IMR-90 (cell line): ENCODE measurements at regions not wholly inside any gene's neighbourhood (a gene's known extent, or its start where the extent isn't known, plus 50 kb on each side); places are given as distances from the start of the nearest gene placed in this dataset.

Experiments
- ATAC-seq: fragments of 200-7000 bp; cut with Tn5 transposase; 2 replicates; pipeline ENCODE4 v1.9.1; 2020; ENCODE audit warnings: low read depth, mild to moderate bottlenecking, moderate library complexity
- BruUV-seq: library from RNA; stranded (reverse); fragments of 400-500 nt; replicated peaks from 2 replicates; lab custom pipeline; 2021; lab: Mats Ljungman, UMichigan
- CTCF ChIA-PET: fragments of 300-600 bp; formaldehyde crosslinking; extraction: SDS; loops from one replicate; lab custom pipeline; 2021; ENCODE audit warnings: antibody characterized with exemption; lab: Yijun Ruan, JAX
- POLR2A ChIA-PET: fragments of 300-600 bp; sonication (Branson Sonifier 250); formaldehyde crosslinking; loops from one replicate; lab custom pipeline; 2022; ENCODE audit warnings: antibody characterized with exemption; ENCODE audit not compliant: unreplicated experiment; lab: Charles Lee
- DNase-seq: peaks from one replicate; pipeline ENCODE4 v3.0.0; 2013
- H2AFZ ChIP-seq: replicated peaks from 2 replicates; pipeline ENCODE3; 2013; ENCODE audit warnings: low read length, mild to moderate bottlenecking; ENCODE audit not compliant: poor library complexity
- H2AK5ac ChIP-seq: 2 replicates; pipeline ENCODE4 v1.6.1; 2013; ENCODE audit warnings: low read depth, low read length, inconsistent platforms
- H2AK9ac ChIP-seq: replicated peaks from 2 replicates; pipeline ENCODE3; 2013; ENCODE audit warnings: mild to moderate bottlenecking, low read depth, low read length, moderate library complexity; ENCODE audit not compliant: poor library complexity
- H2BK120ac ChIP-seq: 2 replicates; pipeline ENCODE4 v1.6.1; 2013; ENCODE audit warnings: low read depth, low read length, inconsistent platforms
- H2BK15ac ChIP-seq: 3 replicates; pipeline ENCODE4 v1.6.1; 2013; ENCODE audit warnings: low read depth, low read length, inconsistent platforms
- H2BK20ac ChIP-seq: 2 replicates; pipeline ENCODE4 v1.6.1; 2013; ENCODE audit warnings: low read depth, mild to moderate bottlenecking, inconsistent platforms, low read length, moderate library complexity
- H2BK5ac ChIP-seq: 2 replicates; pipeline ENCODE4 v1.6.1; 2013; ENCODE audit warnings: mild to moderate bottlenecking, low read depth, low read length, inconsistent platforms; ENCODE audit not compliant: poor library complexity, severe bottlenecking
- H3K14ac ChIP-seq: replicated peaks from 2 replicates; pipeline ENCODE4 v1.6.1; 2013; ENCODE audit warnings: low read depth, low read length, inconsistent platforms
- H3K18ac ChIP-seq: 2 replicates; pipeline ENCODE4 v1.6.1; 2013; ENCODE audit warnings: low read depth, low read length, control low read depth
- H3K23ac ChIP-seq: 2 replicates; pipeline ENCODE4 v1.6.1; 2013; ENCODE audit warnings: low read depth, low read length, inconsistent platforms
- H3K27ac ChIP-seq: 2 replicates; pipeline ENCODE4 v1.5.1; 2013; ENCODE audit warnings: mild to moderate bottlenecking, control low read depth, low read length; ENCODE audit not compliant: insufficient read depth
- H3K27me3 ChIP-seq: 2 replicates; pipeline ENCODE4 v1.6.1; 2013; ENCODE audit warnings: low read length; ENCODE audit not compliant: control insufficient read depth, insufficient read depth
- H3K36me3 ChIP-seq: 2 replicates; pipeline ENCODE4 v1.6.1; 2013; ENCODE audit warnings: low read length, mixed read lengths; ENCODE audit not compliant: control insufficient read depth, insufficient read depth
- H3K4ac ChIP-seq: 2 replicates; pipeline ENCODE4 v1.6.1; 2013; ENCODE audit warnings: low read depth, low read length, inconsistent platforms
- H3K4me1 ChIP-seq: 2 replicates; pipeline ENCODE4 v1.6.1; 2013; ENCODE audit warnings: low read length, mixed read lengths; ENCODE audit not compliant: control insufficient read depth, insufficient read depth
- H3K4me2 ChIP-seq: 2 replicates; pipeline ENCODE4 v1.6.1; 2013; ENCODE audit warnings: low read depth, mild to moderate bottlenecking, control low read depth, low read length, moderate library complexity
- H3K4me3 ChIP-seq: 2 replicates; pipeline ENCODE4 v1.5.1; 2013; ENCODE audit warnings: low read depth, mild to moderate bottlenecking, control low read depth, low read length, moderate library complexity; ENCODE audit not compliant: insufficient read depth
- H3K56ac ChIP-seq: 2 replicates; pipeline ENCODE4 v1.6.1; 2013; ENCODE audit warnings: low read length, inconsistent platforms; ENCODE audit not compliant: insufficient read depth; ENCODE audit errors: extremely low read depth
- H3K79me1 ChIP-seq, 2 experiments: 2 replicates each; pipeline ENCODE4 v1.6.1; 2013; ENCODE audit warnings: low read length in 2 of 2, inconsistent platforms in 1 of 2, low read depth in 1 of 2
- H3K9ac ChIP-seq: 2 replicates; pipeline ENCODE4 v1.6.1; 2013; ENCODE audit warnings: low read depth, low read length, control low read depth
- H3K9me1 ChIP-seq: 2 replicates; pipeline ENCODE4 v1.6.1; 2013; ENCODE audit warnings: low read length, inconsistent platforms; ENCODE audit not compliant: insufficient read depth
- H3K9me3 ChIP-seq: 2 replicates; pipeline ENCODE4 v1.6.1; 2013; ENCODE audit warnings: low read length; ENCODE audit not compliant: control insufficient read depth, insufficient read depth
- H4K20me1 ChIP-seq: 2 replicates; pipeline ENCODE4 v1.6.1; 2013; ENCODE audit warnings: low read length, inconsistent platforms; ENCODE audit not compliant: insufficient read depth
- H4K5ac ChIP-seq: 2 replicates; pipeline ENCODE4 v1.6.1; 2013; ENCODE audit warnings: mild to moderate bottlenecking, low read depth, low read length, control low read depth
- H4K8ac ChIP-seq, 2 experiments: 2 replicates each; pipeline ENCODE4 v1.6.1; 2013; ENCODE audit warnings: low read depth in 2 of 2, low read length in 2 of 2, control low read depth in 1 of 2, inconsistent platforms in 1 of 2
- H4K91ac ChIP-seq: 2 replicates; pipeline ENCODE4 v1.6.1; 2013; ENCODE audit warnings: low read depth, low read length, inconsistent platforms; ENCODE audit not compliant: insufficient read depth
- BHLHE40 ChIP-seq: fragments of 150-350 bp; IDR thresholded peaks from 2 replicates; pipeline ENCODE4 v1.6.1; 2016; ENCODE audit warnings: mild to moderate bottlenecking, low read depth, low read length
- CEBPB ChIP-seq: IDR thresholded peaks from 2 replicates; pipeline ENCODE4 v1.6.1; 2012; ENCODE audit warnings: low read depth, low read length, improper control_type of control experiment
- CHD1 ChIP-seq: IDR thresholded peaks from 2 replicates; pipeline ENCODE4 v1.6.1; 2012; ENCODE audit warnings: low read depth, low read length, improper control_type of control experiment
- CTCF ChIP-seq: conservative IDR thresholded peaks from 2 replicates; pipeline ENCODE4 v1.5.1; 2012; ENCODE audit warnings: mild to moderate bottlenecking, low read depth, low read length, improper control_type of control experiment
- ELK1 ChIP-seq: fragments of 150-350 bp; IDR thresholded peaks from 2 replicates; pipeline ENCODE4 v1.6.1; 2016; ENCODE audit warnings: low read depth, mild to moderate bottlenecking, low read length, moderate library complexity, borderline replicate concordance
- FOS ChIP-seq: fragments of 150-350 bp; IDR thresholded peaks from 2 replicates; pipeline ENCODE4 v1.6.1; 2016; ENCODE audit warnings: low read depth, low read length
- MAZ ChIP-seq: IDR thresholded peaks from 2 replicates; pipeline ENCODE4 v1.6.1; 2012; ENCODE audit warnings: low read depth, mild to moderate bottlenecking, low read length, improper control_type of control experiment, moderate library complexity, borderline replicate concordance
- NFE2L2 ChIP-seq: fragments of 150-350 bp; IDR thresholded peaks from 2 replicates; pipeline ENCODE4 v1.6.1; 2016; ENCODE audit warnings: low read depth, mild to moderate bottlenecking, low read length
- POLR2A ChIP-seq: IDR thresholded peaks from 2 replicates; pipeline ENCODE4 v1.6.1; 2012; ENCODE audit warnings: mild to moderate bottlenecking, low read depth, low read length
- RCOR1 ChIP-seq: IDR thresholded peaks from 2 replicates; pipeline ENCODE4 v1.6.1; 2012; ENCODE audit warnings: mild to moderate bottlenecking, low read length, improper control_type of control experiment; ENCODE audit not compliant: insufficient replicate concordance
- RFX5 ChIP-seq: IDR thresholded peaks from 2 replicates; pipeline ENCODE4 v1.8.0; 2012; ENCODE audit warnings: low read depth, mild to moderate bottlenecking, low read length, moderate library complexity
- SMC3 ChIP-seq: fragments of 150-350 bp; IDR thresholded peaks from 2 replicates; pipeline ENCODE4 v1.6.1; 2016; ENCODE audit warnings: low read depth, mild to moderate bottlenecking, antibody characterized with exemption, low read length, moderate library complexity
- WGBS, 2 experiments: methylation state at CpG; one replicate each; pipeline versions ENCODE4 v1.1.5 to v1.1.7; 2013; ENCODE audit warnings: missing lambda C conversion rate in 2 of 2; ENCODE audit not compliant: insufficient read length in 1 of 2; ENCODE audit errors: extremely low coverage in 2 of 2; 5-methylcytosine and 5-hydroxymethylcytosine counted together
- dilution Hi-C: fragments of 300-500 bp; cut with HindIII; formaldehyde crosslinking; loops from one replicate; pipeline ENCODE4 v1.14.3; 2018; ENCODE audit warnings: low sequenced_read_pairs; ENCODE audit not compliant: unreplicated experiment
- in situ Hi-C: fragments of 300-500 bp; cut with MboI; formaldehyde crosslinking; loops from 3 replicates; pipeline ENCODE4 v1.14.3; 2019; ENCODE audit warnings: low sequenced_read_pairs, inconsistent platforms, mixed read lengths
- intact Hi-C: fragments of 100-400 bp; cut with micrococcal nuclease; formaldehyde crosslinking; loops from 2 replicates; pipeline ENCODE4 v1.10.0; 2022
- TF ChIP-seq, protein P1 (sequence below): fragments of 150-350 bp; IDR thresholded peaks from 2 replicates; pipeline ENCODE4 v1.6.1; 2017; ENCODE audit warnings: mild to moderate bottlenecking, antibody characterized with exemption, low read length, low read depth

- intact Hi-C loops: no loop called here
Observed at GRCh38 chr6:103193413-103193812, 1666.3 kb downstream of the HACE1 start.

More at GRCh38 chr6:103193413-103193812, 1666.3 kb downstream of the HACE1 start:
- H3K4me2 ChIP-seq: no peak overlapping the region
- no peak overlapping the region for H3K23ac ChIP-seq
- no peak overlapping the region for H3K18ac ChIP-seq
- WGBS, 2 experiments: no CpG with 5 or more reads among the region's 3 CpGs
- no peak overlapping the region for H2BK5ac ChIP-seq
- dilution Hi-C loops: no loop called here
- no peak overlapping the region for H2AK5ac ChIP-seq
- no peak overlapping the region for H3K56ac ChIP-seq
- no peak overlapping the region for H4K91ac ChIP-seq
- ChIA-PET POLR2A (no interaction called here), CTCF (no interaction called here)
- no peak overlapping the region for H2BK120ac ChIP-seq
- H3K27ac ChIP-seq: no peak overlapping the region
- peaks cover 5% of the 10 kb centered on the region; the same call in 1 of the 2 replicates for H3K9me3 ChIP-seq
- H4K5ac ChIP-seq: no peak overlapping the region
- no peaks in the 10 kb centered on the region for H3K27me3 ChIP-seq
- BruUV-seq: no TSS peak
- DNase-seq (no peak), ATAC-seq (no peak)
- H4K20me1 ChIP-seq: no peaks in the 10 kb centered on the region
- TF ChIP-seq MAZ: no peak
- TF ChIP-seq ELK1: no peak
- TF ChIP-seq NFE2L2: no peak
- TF ChIP-seq, protein P1, sequence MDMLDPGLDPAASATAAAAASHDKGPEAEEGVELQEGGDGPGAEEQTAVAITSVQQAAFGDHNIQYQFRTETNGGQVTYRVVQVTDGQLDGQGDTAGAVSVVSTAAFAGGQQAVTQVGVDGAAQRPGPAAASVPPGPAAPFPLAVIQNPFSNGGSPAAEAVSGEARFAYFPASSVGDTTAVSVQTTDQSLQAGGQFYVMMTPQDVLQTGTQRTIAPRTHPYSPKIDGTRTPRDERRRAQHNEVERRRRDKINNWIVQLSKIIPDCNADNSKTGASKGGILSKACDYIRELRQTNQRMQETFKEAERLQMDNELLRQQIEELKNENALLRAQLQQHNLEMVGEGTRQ: no peak
- no peak for TF ChIP-seq CTCF
- TF ChIP-seq RCOR1: no peak
- TF ChIP-seq CEBPB: no peak
- no peak for TF ChIP-seq CHD1
- no peak for TF ChIP-seq BHLHE40
- TF ChIP-seq POLR2A: no peak
- TF ChIP-seq SMC3: no peak
- no peak for TF ChIP-seq FOS
- no peak for TF ChIP-seq RFX5
- no peak overlapping the region for H2AFZ ChIP-seq
- H2BK15ac ChIP-seq: no peak overlapping the region
- no peak overlapping the region for H3K9ac ChIP-seq
- in situ Hi-C loops: no loop called here
- H3K4me1 ChIP-seq: no peaks in the 10 kb centered on the region
- no peak overlapping the region for H3K14ac ChIP-seq
- H3K9me1 ChIP-seq: no peaks in the 10 kb centered on the region
- H3K79me1 ChIP-seq: no peaks in the 10 kb centered on the region
- no peak overlapping the region for H4K8ac ChIP-seq
- H3K4me3 ChIP-seq: no peak overlapping the region
- H2AK9ac ChIP-seq: no peak overlapping the region
- no peaks in the 10 kb centered on the region for H3K36me3 ChIP-seq
- no peak overlapping the region for H3K4ac ChIP-seq
- H2BK20ac ChIP-seq: no peak overlapping the region
